ENCODE measurements at regions not wholly inside any gene's neighbourhood (a gene's known extent, or its start where the extent isn't known, plus 50 kb on each side); places are given as distances from the start of the nearest gene placed in this dataset.

DNA sequence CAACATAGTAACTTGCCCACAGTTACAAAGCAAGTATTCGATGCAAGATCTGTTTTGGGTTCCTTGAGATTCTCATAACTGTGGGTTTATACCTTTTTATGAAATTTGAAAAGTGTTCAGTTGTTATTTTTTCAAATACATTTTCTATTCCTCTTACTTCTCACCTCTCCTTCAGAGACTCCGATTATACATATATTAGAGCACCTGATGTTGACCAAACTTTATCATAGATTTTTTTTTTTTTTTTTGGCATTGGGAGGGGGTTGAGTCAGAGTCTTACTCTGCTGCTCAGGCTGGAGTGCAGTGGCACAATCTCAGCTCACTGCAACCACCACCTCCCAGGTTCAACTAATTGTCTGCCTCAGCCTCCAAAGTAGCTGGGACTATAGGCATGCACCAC is 51.3 kb upstream of the RBBP6 start:
- H3K9me3 ChIP-seq (ENCODE audit: control insufficient read depth, insufficient read depth, low read depth, low read length): no peaks in the 10 kb centered on the region
- H3K79me2 ChIP-seq (ENCODE audit: control insufficient read depth, insufficient read depth, low read length): no peaks in the 10 kb centered on the region
- no peaks in the 10 kb centered on the region for H3K27me3 ChIP-seq (ENCODE audit: control insufficient read depth, insufficient read depth, low read length)
- no peaks in the 10 kb centered on the region for H3K4me1 ChIP-seq (ENCODE audit: control insufficient read depth, extremely low read depth, insufficient read depth, low read length)
- TF ChIP-seq, protein P1, sequence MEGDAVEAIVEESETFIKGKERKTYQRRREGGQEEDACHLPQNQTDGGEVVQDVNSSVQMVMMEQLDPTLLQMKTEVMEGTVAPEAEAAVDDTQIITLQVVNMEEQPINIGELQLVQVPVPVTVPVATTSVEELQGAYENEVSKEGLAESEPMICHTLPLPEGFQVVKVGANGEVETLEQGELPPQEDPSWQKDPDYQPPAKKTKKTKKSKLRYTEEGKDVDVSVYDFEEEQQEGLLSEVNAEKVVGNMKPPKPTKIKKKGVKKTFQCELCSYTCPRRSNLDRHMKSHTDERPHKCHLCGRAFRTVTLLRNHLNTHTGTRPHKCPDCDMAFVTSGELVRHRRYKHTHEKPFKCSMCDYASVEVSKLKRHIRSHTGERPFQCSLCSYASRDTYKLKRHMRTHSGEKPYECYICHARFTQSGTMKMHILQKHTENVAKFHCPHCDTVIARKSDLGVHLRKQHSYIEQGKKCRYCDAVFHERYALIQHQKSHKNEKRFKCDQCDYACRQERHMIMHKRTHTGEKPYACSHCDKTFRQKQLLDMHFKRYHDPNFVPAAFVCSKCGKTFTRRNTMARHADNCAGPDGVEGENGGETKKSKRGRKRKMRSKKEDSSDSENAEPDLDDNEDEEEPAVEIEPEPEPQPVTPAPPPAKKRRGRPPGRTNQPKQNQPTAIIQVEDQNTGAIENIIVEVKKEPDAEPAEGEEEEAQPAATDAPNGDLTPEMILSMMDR (conservative IDR thresholded peaks at IDR 0.05 in 1 of 2, IDR thresholded peaks at IDR 0.05 in 1 of 2; ENCODE audit: low read depth in 1 of 2, low read length in 2 of 2): no peak
- no peak for TF ChIP-seq EZH2 (IDR thresholded peaks at IDR 0.05; ENCODE audit: low read length, missing control alignments)
- H2AFZ ChIP-seq (ENCODE audit: low read length): no peak overlapping the region
- H3K36me3 ChIP-seq (ENCODE audit: control insufficient read depth, insufficient read depth, low read length): no peaks in the 10 kb centered on the region
- H4K20me1 ChIP-seq (ENCODE audit: control insufficient read depth, extremely low read depth, insufficient read depth, low read length): no peaks in the 10 kb centered on the region
- H3K4me3 ChIP-seq (replicated peaks in 1 of 4; ENCODE audit: control extremely low read depth in 1 of 4, insufficient read depth in 1 of 4, low read depth in 3 of 4, low read length in 4 of 4): no peak overlapping the region
- no peak overlapping the region for H3K4me2 ChIP-seq (ENCODE audit: extremely low read depth, insufficient read depth, low read length)
- no peak overlapping the region for H3K27ac ChIP-seq (ENCODE audit: insufficient read depth, low read length)
- no peak for DNase-seq (ENCODE audit: low read depth in 2 of 2)
- H3K9ac ChIP-seq (ENCODE audit: insufficient read depth, low read length): no peak overlapping the region
